Caco-2 (cell line): ENCODE measurements at regions not wholly inside any gene's neighbourhood (a gene's known extent, or its start where the extent isn't known, plus 50 kb on each side); places are given as distances from the start of the nearest gene placed in this dataset.

Experiments used
- BruUV-seq: library from RNA; stranded (reverse); fragments of 400-500 nt; replicated peaks from 2 replicates; lab custom pipeline; 2021; lab: Mats Ljungman, UMichigan
- CTCF ChIA-PET: fragments of 300-600 bp; sonication (Branson Sonifier 250); formaldehyde crosslinking; loops from one replicate; lab custom pipeline; 2022; ENCODE audit warnings: antibody characterized with exemption; lab: Charles Lee
- POLR2A ChIA-PET: fragments of 300-600 bp; sonication (Branson Sonifier 250); formaldehyde crosslinking; loops from one replicate; lab custom pipeline; 2022; ENCODE audit warnings: antibody characterized with exemption; lab: Charles Lee
- DNase-seq, 2 experiments: peaks; one replicate each; pipeline versions ENCODE4 v3.0.0 to v3.0.0-alpha.2; 2020 to 2022
- H3K27me3 ChIP-seq: replicated peaks from 2 replicates; pipeline ENCODE4 v1.6.0; 2011; ENCODE audit warnings: low read length; ENCODE audit not compliant: control insufficient read depth, insufficient read depth
- H3K36me3 ChIP-seq: 2 replicates; pipeline ENCODE4 v1.5.1; 2011; ENCODE audit warnings: low read length; ENCODE audit not compliant: control insufficient read depth, insufficient read depth
- H3K4me1 ChIP-seq: fragments of 250-450 bp; sonication (Bioruptor Pico); 2 replicates; pipeline ENCODE4 v1.5.1; 2020; ENCODE audit warnings: mild to moderate bottlenecking
- H3K4me3 ChIP-seq: 2 replicates; pipeline ENCODE4 v1.5.1; 2011; ENCODE audit warnings: low read depth, mild to moderate bottlenecking, control low read depth, low read length
- H3K9me3 ChIP-seq: fragments of 250-450 bp; sonication (Bioruptor Pico); 2 replicates; pipeline ENCODE4 v1.5.1; 2020; ENCODE audit warnings: mild to moderate bottlenecking, moderate library complexity
- H3K27ac Mint-ChIP-seq: one replicate; pipeline ENCODE4 v1.8.0; 2022; ENCODE audit warnings: mixed read lengths; ENCODE audit not compliant: unreplicated experiment
- H3K27me3 Mint-ChIP-seq: one replicate; pipeline ENCODE4 v1.8.0; 2022; ENCODE audit warnings: mixed read lengths; ENCODE audit not compliant: insufficient read depth, unreplicated experiment
- H3K36me3 Mint-ChIP-seq: one replicate; pipeline ENCODE4 v1.8.0; 2022; ENCODE audit warnings: mild to moderate bottlenecking, mixed read lengths; ENCODE audit not compliant: insufficient read depth, unreplicated experiment
- H3K4me1 Mint-ChIP-seq: one replicate; pipeline ENCODE4 v1.8.0; 2022; ENCODE audit warnings: low read depth, mixed read lengths; ENCODE audit not compliant: unreplicated experiment
- H3K4me3 Mint-ChIP-seq: one replicate; pipeline ENCODE4 v1.8.0; 2022; ENCODE audit warnings: mild to moderate bottlenecking, moderate library complexity, mixed read lengths; ENCODE audit not compliant: unreplicated experiment
- H3K9me3 Mint-ChIP-seq: one replicate; pipeline ENCODE4 v1.8.0; 2022; ENCODE audit warnings: mixed read lengths; ENCODE audit not compliant: unreplicated experiment
- intact Hi-C: fragments of 100-400 bp; cut with micrococcal nuclease; formaldehyde crosslinking; loops from one replicate; pipeline ENCODE4 v1.10.0; 2022; ENCODE audit not compliant: unreplicated experiment
- TF ChIP-seq, protein P1 (sequence below), 2 experiments: fragments of 200-600 bp in 1 of 2; IDR thresholded peaks; 1 replicate in 1 of 2; 2 replicates in 1 of 2; pipeline versions ENCODE4 v1.5.1 to v1.8.0; 2011 to 2022; ENCODE audit warnings: antibody characterized with exemption in 1 of 2, control low read depth in 1 of 2, inconsistent platforms in 1 of 2, low read depth in 1 of 2, low read length in 1 of 2, mild to moderate bottlenecking in 1 of 2, moderate library complexity in 1 of 2; ENCODE audit not compliant: insufficient read depth in 1 of 2, severe bottlenecking in 1 of 2, unreplicated experiment in 1 of 2

DNA sequence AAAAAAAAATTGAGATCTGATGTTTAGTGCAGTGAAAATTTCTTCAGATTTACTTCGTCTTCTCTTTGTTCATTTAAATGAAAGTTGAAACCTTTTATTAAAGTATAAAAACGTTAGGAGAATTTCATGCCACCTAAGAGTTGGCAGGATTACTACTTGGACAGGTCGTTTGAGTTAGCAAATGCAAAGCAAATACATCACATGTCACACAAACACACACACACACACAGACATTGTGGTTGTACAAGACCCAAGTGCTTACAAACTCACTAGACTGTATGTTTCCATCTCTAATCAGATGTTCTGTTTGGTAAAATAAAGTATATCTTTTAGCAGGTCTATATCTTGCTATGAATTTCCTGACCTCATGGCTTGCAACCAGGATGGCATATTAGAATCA lies 185.6 kb upstream of the COX10 start:
- H3K36me3 ChIP-seq: no peaks in the 10 kb centered on the region
- no peaks in the 10 kb centered on the region for H3K9me3 ChIP-seq
- TF ChIP-seq, protein P1, sequence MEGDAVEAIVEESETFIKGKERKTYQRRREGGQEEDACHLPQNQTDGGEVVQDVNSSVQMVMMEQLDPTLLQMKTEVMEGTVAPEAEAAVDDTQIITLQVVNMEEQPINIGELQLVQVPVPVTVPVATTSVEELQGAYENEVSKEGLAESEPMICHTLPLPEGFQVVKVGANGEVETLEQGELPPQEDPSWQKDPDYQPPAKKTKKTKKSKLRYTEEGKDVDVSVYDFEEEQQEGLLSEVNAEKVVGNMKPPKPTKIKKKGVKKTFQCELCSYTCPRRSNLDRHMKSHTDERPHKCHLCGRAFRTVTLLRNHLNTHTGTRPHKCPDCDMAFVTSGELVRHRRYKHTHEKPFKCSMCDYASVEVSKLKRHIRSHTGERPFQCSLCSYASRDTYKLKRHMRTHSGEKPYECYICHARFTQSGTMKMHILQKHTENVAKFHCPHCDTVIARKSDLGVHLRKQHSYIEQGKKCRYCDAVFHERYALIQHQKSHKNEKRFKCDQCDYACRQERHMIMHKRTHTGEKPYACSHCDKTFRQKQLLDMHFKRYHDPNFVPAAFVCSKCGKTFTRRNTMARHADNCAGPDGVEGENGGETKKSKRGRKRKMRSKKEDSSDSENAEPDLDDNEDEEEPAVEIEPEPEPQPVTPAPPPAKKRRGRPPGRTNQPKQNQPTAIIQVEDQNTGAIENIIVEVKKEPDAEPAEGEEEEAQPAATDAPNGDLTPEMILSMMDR (IDR thresholded peaks at IDR 0.05; ENCODE audit: insufficient read depth in 1 of 2, low read depth in 1 of 2, low read length in 1 of 2, severe bottlenecking in 1 of 2, unreplicated experiment in 1 of 2): no peak
- H3K27me3 ChIP-seq: no peaks in the 10 kb centered on the region
- POLR2A ChIA-PET: no interaction called here
- CTCF ChIA-PET: no interaction called here
- no peaks in the 10 kb centered on the region for H3K4me1 Mint-ChIP-seq
- no peak overlapping the region for H3K4me3 Mint-ChIP-seq
- no peaks in the 10 kb centered on the region for H3K4me1 ChIP-seq
- H3K36me3 Mint-ChIP-seq: no peaks in the 10 kb centered on the region
- no peak overlapping the region for H3K27ac Mint-ChIP-seq
- DNase-seq: no peak
- no peaks in the 10 kb centered on the region for H3K9me3 Mint-ChIP-seq
- no TSS peak for BruUV-seq
- H3K27me3 Mint-ChIP-seq: no peaks in the 10 kb centered on the region
- H3K4me3 ChIP-seq: no peak overlapping the region
- intact Hi-C loops: no loop called here

DNA sequence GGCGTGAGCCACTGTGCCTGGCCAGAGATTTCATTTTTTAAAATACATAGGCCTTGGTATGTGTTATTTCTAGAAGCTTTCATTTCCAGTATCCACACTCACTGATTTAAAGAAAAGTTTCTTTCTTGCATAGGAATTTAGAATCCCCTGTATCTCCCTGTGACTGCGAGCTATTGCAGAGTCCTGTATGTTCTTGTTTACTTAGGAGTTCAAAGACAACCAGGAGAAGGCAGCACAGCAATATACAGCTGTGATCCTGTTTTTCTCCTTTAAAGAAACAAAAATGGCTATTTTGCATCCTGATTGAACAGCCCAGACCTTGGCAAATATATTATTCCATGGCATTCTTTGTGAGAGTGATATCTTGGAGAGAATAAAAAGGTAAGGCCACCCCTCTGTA lies 185.0 kb upstream of the COX10 start:
- intact Hi-C loops: no loop called here
- CTCF ChIA-PET: no interaction called here
- H3K4me3 Mint-ChIP-seq: no peak overlapping the region
- POLR2A ChIA-PET: no interaction called here
- H3K27me3 ChIP-seq: no peaks in the 10 kb centered on the region
- no peak overlapping the region for H3K4me3 ChIP-seq
- H3K27ac Mint-ChIP-seq: no peak overlapping the region
- no peaks in the 10 kb centered on the region for H3K4me1 ChIP-seq
- H3K27me3 Mint-ChIP-seq: no peaks in the 10 kb centered on the region
- H3K36me3 Mint-ChIP-seq: no peaks in the 10 kb centered on the region
- no peaks in the 10 kb centered on the region for H3K4me1 Mint-ChIP-seq
- H3K36me3 ChIP-seq: no peaks in the 10 kb centered on the region
- TF ChIP-seq, protein P1 (IDR thresholded peaks at IDR 0.05; ENCODE audit: insufficient read depth in 1 of 2, low read depth in 1 of 2, low read length in 1 of 2, severe bottlenecking in 1 of 2, unreplicated experiment in 1 of 2): no peak
- H3K9me3 ChIP-seq: no peaks in the 10 kb centered on the region
- H3K9me3 Mint-ChIP-seq: no peaks in the 10 kb centered on the region
- no peak for DNase-seq
- no TSS peak for BruUV-seq

DNA sequence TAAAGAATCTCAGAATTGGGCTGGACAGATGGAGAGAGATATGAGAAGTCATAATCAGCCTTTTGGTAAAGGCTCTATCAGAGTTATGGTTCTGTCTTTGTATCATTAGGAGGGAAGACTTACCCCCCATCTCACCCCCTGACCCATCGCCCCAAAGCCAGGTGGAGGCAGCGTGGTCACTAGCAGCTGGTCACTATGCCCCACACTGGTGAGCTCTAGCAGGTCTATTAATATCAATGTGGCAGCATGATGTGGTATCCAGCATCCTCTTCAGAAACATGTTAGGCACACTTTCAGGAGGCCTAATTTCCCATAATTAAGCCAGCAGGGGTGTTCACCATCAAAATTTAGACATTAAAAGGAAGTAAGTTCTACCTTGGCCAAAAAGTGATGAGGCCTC lies 183.8 kb upstream of the COX10 start:
- no TSS peak for BruUV-seq
- Mint-ChIP-seq H3K4me1 (no peaks in the 10 kb centered on the region), H3K27ac (no peak overlapping the region), H3K9me3 (no peaks in the 10 kb centered on the region), H3K27me3 (no peaks in the 10 kb centered on the region), H3K36me3 (no peaks in the 10 kb centered on the region), H3K4me3 (no peak overlapping the region)
- Histone ChIP-seq H3K9me3 (no peaks in the 10 kb centered on the region), H3K36me3 (no peaks in the 10 kb centered on the region), H3K4me3 (no peak overlapping the region), H3K4me1 (no peaks in the 10 kb centered on the region), H3K27me3 (no peaks in the 10 kb centered on the region)
- intact Hi-C loops: no loop called here
- CTCF ChIA-PET: no interaction called here
- POLR2A ChIA-PET: no interaction called here
- TF ChIP-seq, protein P1 (IDR thresholded peaks at IDR 0.05; ENCODE audit: insufficient read depth in 1 of 2, low read depth in 1 of 2, low read length in 1 of 2, severe bottlenecking in 1 of 2, unreplicated experiment in 1 of 2): no peak
- no peak for DNase-seq
